K562 (cell line): ENCODE measurements at regions not wholly inside any gene's neighbourhood (a gene's known extent, or its start where the extent isn't known, plus 50 kb on each side); places are given as distances from the start of the nearest gene placed in this dataset.

Source experiments
- ATAC-seq: fragments of 200-7000 bp; cut with Tn5 transposase; 3 replicates; pipeline ENCODE4 v1.9.1; 2020; ENCODE audit warnings: moderate library complexity
- BruUV-seq: library from RNA; stranded (reverse); fragments of 400-500 nt; replicated peaks from 2 replicates; lab custom pipeline; 2021; lab: Mats Ljungman, UMichigan
- CTCF ChIA-PET: fragments of 300-600 bp; formaldehyde crosslinking; extraction: SDS; loops from one replicate; lab custom pipeline; 2021; ENCODE audit warnings: low intra/inter-chr PET ratio; lab: Yijun Ruan, JAX
- POLR2A ChIA-PET: fragments of 300-600, 350-650 bp; sonication (Branson Sonifier 250); formaldehyde crosslinking; extraction: SDS; loops from one replicate; lab custom pipeline; 2021; ENCODE audit warnings: antibody characterized with exemption, inconsistent platforms; lab: Yijun Ruan, JAX
- DNase-seq, 4 experiments: peaks; one replicate each; pipeline versions ENCODE4 v3.0.0 to v3.0.0-alpha.2; 2011 to 2018; ENCODE audit warnings: low spot score in 3 of 4, mixed read lengths in 3 of 4; ENCODE audit errors: extremely low read depth in 1 of 4
- FAIRE-seq: peaks from 2 replicates; lab custom pipeline; 2011; peaks lifted over from hg19 to GRCh38; lab: Jason Lieb, UNC
- H2AFZ ChIP-seq: 2 replicates; pipeline ENCODE4 v1.6.0; 2011; ENCODE audit warnings: low read depth, low read length, control low read depth, inconsistent platforms
- H3K27ac ChIP-seq: fragments of 200-600 bp; 3 replicates; pipeline ENCODE4 v1.8.0; 2011; ENCODE audit warnings: low read depth, mild to moderate bottlenecking, control low read depth, inconsistent platforms, low read length, moderate library complexity, mixed read lengths; ENCODE audit errors: extremely low read depth
- H3K27me3 ChIP-seq, 2 experiments: fragments of 300-600 bp in 1 of 2; 2 replicates in 1 of 2; 3 replicates in 1 of 2; pipeline versions ENCODE4 v1.6.0 to v1.8.0; 2011; ENCODE audit warnings: inconsistent platforms in 2 of 2, low read length in 2 of 2, mild to moderate bottlenecking in 1 of 2, mixed read lengths in 1 of 2, moderate library complexity in 1 of 2; ENCODE audit not compliant: control insufficient read depth in 2 of 2, insufficient read depth in 2 of 2
- H3K36me3 ChIP-seq: fragments of 300-600 bp; 3 replicates; pipeline ENCODE4 v1.8.0; 2011; ENCODE audit warnings: mild to moderate bottlenecking, low read length, inconsistent platforms; ENCODE audit not compliant: control insufficient read depth, insufficient read depth
- H3K4me1 ChIP-seq, 2 experiments: fragments of 200-600 bp in 1 of 2; replicated peaks in 1 of 2; 2 replicates in 1 of 2; 3 replicates in 1 of 2; pipeline versions ENCODE4 v1.5.1 to v1.8.0; 2011; ENCODE audit warnings: inconsistent platforms in 2 of 2, low read length in 2 of 2, mild to moderate bottlenecking in 1 of 2, mixed read lengths in 1 of 2, moderate library complexity in 1 of 2; ENCODE audit not compliant: control insufficient read depth in 2 of 2, insufficient read depth in 2 of 2
- H3K4me2 ChIP-seq: 2 replicates; pipeline ENCODE4 v1.6.1; 2011; ENCODE audit warnings: low read length, control low read depth, inconsistent platforms, mixed read lengths; ENCODE audit not compliant: insufficient read depth
- H3K4me3 ChIP-seq: fragments of 200-600 bp; sonication (generic), shearing (Covaris generic); 2 replicates; pipeline ENCODE4 v1.5.1; 2016; ENCODE audit warnings: control low read depth, inconsistent platforms
- H3K79me2 ChIP-seq: fragments of 200-600 bp; 3 replicates; pipeline ENCODE4 v1.8.0; 2011; ENCODE audit warnings: low read length, inconsistent platforms; ENCODE audit not compliant: control insufficient read depth, insufficient read depth
- H3K9ac ChIP-seq, 2 experiments: 2 replicates each; pipeline versions ENCODE4 v1.6.0 to v1.6.1; 2011; ENCODE audit warnings: low read depth in 2 of 2, low read length in 2 of 2, control low read depth in 1 of 2, inconsistent platforms in 1 of 2, mild to moderate bottlenecking in 1 of 2, mixed read lengths in 1 of 2; ENCODE audit not compliant: insufficient read depth in 1 of 2
- H3K9me1 ChIP-seq: one replicate; pipeline ENCODE4 v1.6.0; 2011; ENCODE audit warnings: inconsistent platforms, mild to moderate bottlenecking, low read length, moderate library complexity; ENCODE audit not compliant: control insufficient read depth, insufficient read depth
- H3K9me3 ChIP-seq: replicated peaks from 2 replicates; pipeline ENCODE4 v1.5.1; 2011; ENCODE audit warnings: low read depth, low read length, inconsistent platforms; ENCODE audit not compliant: control insufficient read depth, insufficient read depth
- H4K20me1 ChIP-seq: replicated peaks from 2 replicates; pipeline ENCODE4 v1.6.1; 2011; ENCODE audit warnings: low read length, inconsistent platforms, mixed read lengths; ENCODE audit not compliant: control insufficient read depth, insufficient read depth
- MCM3 ChIP-seq: fragments of 450-650 bp; IDR thresholded peaks from 2 replicates; pipeline ENCODE4 v1.6.1; 2016
- ZBTB11 ChIP-seq, 3 experiments: fragments of 200-800 bp in 1 of 3; fragments of 250-450 bp in 1 of 3; fragments of 450-650 bp in 1 of 3; sonication (Bioruptor Pico) in 1 of 3; sonication (Bioruptor generic) in 1 of 3; formaldehyde crosslinking in 1 of 3; IDR thresholded peaks; 2 replicates each; pipeline versions ENCODE4 v1.6.1 to v1.8.0; 2016 to 2022; ENCODE audit warnings: mild to moderate bottlenecking in 2 of 3, missing genetic modification characterization in 2 of 3, missing compliant biosample characterization in 1 of 3, moderate library complexity in 1 of 3
- WGBS: fragments of 100-300 bp; shearing (Covaris generic); methylation state at CpG from one replicate; pipeline ENCODE4 v1.1.6; 2016; ENCODE audit warnings: low coverage, mixed read lengths; ENCODE audit not compliant: insufficient coverage; ENCODE audit errors: missing lambda C conversion rate; 5-methylcytosine and 5-hydroxymethylcytosine counted together
- in situ Hi-C: fragments of 300-500 bp; cut with MboI; formaldehyde crosslinking; loops from 4 replicates; pipeline ENCODE4 v1.15.0; 2018; ENCODE audit warnings: inconsistent platforms, mixed read lengths
- intact Hi-C: fragments of 100-400 bp; cut with micrococcal nuclease; formaldehyde crosslinking; loops from 2 replicates; pipeline ENCODE4 v1.14.2; 2022

GRCh38 chr20:47444584-47444983, 57.1 kb upstream of the NCOA3 start:
- DNase-seq (no peak), FAIRE-seq (no peak), ATAC-seq (no peak)
- Histone ChIP-seq H3K9me1 (no peaks in the 10 kb centered on the region), H3K27me3 (no peaks in the 10 kb centered on the region), H3K4me3 (no peak overlapping the region), H3K4me1 (no peaks in the 10 kb centered on the region; a peak in 2 of 5 replicates), H3K4me2 (no peak overlapping the region), H3K79me2 (no peaks in the 10 kb centered on the region), H4K20me1 (no peaks in the 10 kb centered on the region), H3K36me3 (no peaks in the 10 kb centered on the region), H2AFZ (no peak overlapping the region), H3K9me3 (no peaks in the 10 kb centered on the region), H3K27ac (no peak overlapping the region), H3K9ac (no peak overlapping the region)
- TF ChIP-seq MCM3 (no peak), ZBTB11 (CRISPR knock-in tag; IDR thresholded peaks at IDR 0.05) (peak in 1 of 3 experiments; percentile 92; a peak in 2 of 6 replicates)
- in situ Hi-C loops (no loop called here), intact Hi-C loops (no loop called here)
- ChIA-PET CTCF (no interaction called here), POLR2A (interaction anchor here (1.5 kb wide), 1 partner anchor 11 kb away, joined by 6 read pairs; no protein-coding TSS in a partner anchor)
- 39% methylated on average over 4 of the region's 4 CpGs for WGBS
- no TSS peak for BruUV-seq
